Erythroblast (primary cell): ENCODE measurements at regions not wholly inside any gene's neighbourhood (a gene's known extent, or its start where the extent isn't known, plus 50 kb on each side); places are given as distances from the start of the nearest gene placed in this dataset.

Source experiments
- GATA1 ChIP-seq: IDR thresholded peaks from 2 replicates; pipeline ENCODE4 v1.6.1; 2011; ENCODE audit warnings: low read depth, mild to moderate bottlenecking, control low read depth, low read length, moderate library complexity
- POLR2A ChIP-seq: IDR thresholded peaks from 2 replicates; pipeline ENCODE4 v1.6.1; 2011; ENCODE audit warnings: mild to moderate bottlenecking, low read length

GRCh38 chr7:67346876-67347275 lies 350.2 kb downstream of the TYW1 start:
- TF ChIP-seq POLR2A: no peak
- no peak for TF ChIP-seq GATA1
